GM23248 (cell line): ENCODE measurements at regions not wholly inside any gene's neighbourhood (a gene's known extent, or its start where the extent isn't known, plus 50 kb on each side); places are given as distances from the start of the nearest gene placed in this dataset.

Experiments used
- EZH2 ChIP-seq: fragments of 200-600 bp; sonication (generic); IDR thresholded peaks from 2 replicates; pipeline ENCODE4 v1.6.1; 2018; ENCODE audit warnings: antibody characterized with exemption, mild to moderate bottlenecking; ENCODE audit not compliant: insufficient read depth, poor library complexity, severe bottlenecking
- EZH2phosphoT487 ChIP-seq: fragments of 200-600 bp; sonication (generic); IDR thresholded peaks from 2 replicates; pipeline ENCODE4 v1.6.1; 2018; ENCODE audit warnings: antibody characterized with exemption, moderate library complexity, mild to moderate bottlenecking, low read depth; ENCODE audit not compliant: insufficient read depth

- no peak for TF ChIP-seq EZH2
- TF ChIP-seq EZH2phosphoT487 = no peak
Measured at GRCh38 chr15:38021259-38021658, 86.8 kb downstream of the TMCO5A start.
